ENCODE measurements at regions not wholly inside any gene's neighbourhood (a gene's known extent, or its start where the extent isn't known, plus 50 kb on each side); places are given as distances from the start of the nearest gene placed in this dataset.
"Not testable (repeated sequence)": the region's sequence is repeated elsewhere in the genome, so short reads cannot be mapped to it uniquely, and the experiment has no call there.

DNA sequence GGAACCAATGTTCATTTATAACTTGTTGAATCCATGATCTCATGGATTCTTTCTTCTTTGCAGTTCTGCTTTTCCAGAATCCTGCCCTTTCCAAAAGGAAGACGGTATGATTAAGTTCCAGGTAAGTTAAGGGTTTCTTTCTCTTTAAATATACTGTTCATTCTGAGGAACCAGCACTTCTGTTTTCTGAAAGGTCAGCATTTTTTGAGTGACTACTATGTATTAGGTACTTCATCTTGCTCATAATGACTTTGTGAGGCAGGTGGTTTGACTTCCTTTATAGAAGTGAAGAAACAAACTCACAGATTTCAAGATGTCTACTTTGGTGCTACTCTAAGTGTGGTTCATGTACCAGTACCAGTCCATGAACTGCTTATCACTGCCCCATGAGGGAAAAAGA is 107.4 kb upstream of the GPR39 start:
- WGBS (ENCODE audit: insufficient coverage) = no CpG with 5 or more reads among the region's 1 CpG
- H3K4me3 ChIP-seq (ENCODE audit: low read depth, low read length) = not testable (repeated sequence)

DNA sequence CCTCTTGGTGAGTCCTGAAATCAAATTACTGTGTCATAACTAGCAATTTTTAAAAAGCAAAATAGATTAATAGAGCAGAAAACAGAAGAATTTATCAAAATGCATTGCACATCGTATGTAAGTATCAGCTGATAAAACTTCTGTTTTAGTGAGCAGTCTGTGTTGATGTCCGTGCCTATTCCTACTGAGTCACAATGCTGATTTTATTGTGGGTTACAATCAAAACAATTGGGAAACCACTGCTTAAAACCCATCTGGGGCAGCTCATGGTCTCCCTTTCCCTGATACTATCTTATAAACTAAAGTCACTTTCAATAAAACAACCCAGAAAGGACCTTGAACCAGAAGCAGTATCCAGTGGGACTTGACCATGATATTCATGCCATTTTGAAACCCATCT is 101.1 kb upstream of the GPR39 start:
- H3K27ac ChIP-seq (ENCODE audit: low read depth, low read length); DNase-seq (ENCODE audit: low read depth in 4 of 6, low spot score in 6 of 6); H3K36me3 ChIP-seq (ENCODE audit: control insufficient read depth, insufficient read depth, low read length); H3K9me3 ChIP-seq (ENCODE audit: control insufficient read depth, insufficient read depth, low read length); H3K4me1 ChIP-seq (ENCODE audit: control insufficient read depth, insufficient read depth, low read length); H3K4me3 ChIP-seq (ENCODE audit: low read depth, low read length); H3K27me3 ChIP-seq (ENCODE audit: control insufficient read depth, insufficient read depth, low read length): not testable (repeated sequence)
- no CpG with 5 or more reads among the region's 2 CpGs for WGBS (ENCODE audit: insufficient coverage)

More for the DNA sequence above, 107.4 kb upstream of the GPR39 start:
- not testable (repeated sequence) for H3K27me3 ChIP-seq (ENCODE audit: control insufficient read depth, insufficient read depth, low read length); H3K36me3 ChIP-seq (ENCODE audit: control insufficient read depth, insufficient read depth, low read length); DNase-seq (ENCODE audit: low read depth in 4 of 6, low spot score in 6 of 6); H3K9me3 ChIP-seq (ENCODE audit: control insufficient read depth, insufficient read depth, low read length); H3K4me1 ChIP-seq (ENCODE audit: control insufficient read depth, insufficient read depth, low read length); H3K27ac ChIP-seq (ENCODE audit: low read depth, low read length)

DNA sequence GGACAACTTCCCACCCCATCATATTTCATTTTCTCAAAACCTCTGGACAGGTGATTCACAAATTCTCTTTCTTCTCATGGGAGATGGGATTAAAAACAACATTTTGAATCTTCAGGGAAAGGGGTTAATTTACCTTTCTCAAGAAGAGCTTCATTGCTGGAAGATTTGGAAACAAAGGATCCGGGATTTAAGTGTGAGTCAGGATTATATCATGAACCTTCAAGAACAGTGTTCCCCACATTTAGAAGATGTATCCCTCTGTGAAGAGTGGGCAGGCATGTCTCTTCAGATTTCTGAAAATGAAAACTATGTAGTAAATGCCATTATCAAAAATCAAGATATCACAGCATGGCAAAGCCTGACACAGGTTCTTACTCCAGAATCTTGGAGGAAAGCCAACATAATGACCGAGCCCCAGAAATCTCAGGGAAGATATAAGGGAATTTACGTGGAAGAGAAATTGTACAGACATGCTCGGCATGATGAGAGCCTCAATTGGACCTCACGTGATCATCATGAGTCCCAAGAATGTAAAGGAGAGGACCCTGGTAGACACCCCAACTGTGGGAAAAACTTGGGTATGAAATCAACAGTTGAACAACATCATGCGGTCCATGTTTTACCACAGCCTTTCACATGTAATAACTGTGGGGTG is 99.5 kb upstream of the GPR39 start:
- 83% methylated on average over 1 of the region's 6 CpGs for WGBS (ENCODE audit: insufficient coverage)
- H3K27me3 ChIP-seq (ENCODE audit: control insufficient read depth, insufficient read depth, low read length) = not testable (repeated sequence)

DNA sequence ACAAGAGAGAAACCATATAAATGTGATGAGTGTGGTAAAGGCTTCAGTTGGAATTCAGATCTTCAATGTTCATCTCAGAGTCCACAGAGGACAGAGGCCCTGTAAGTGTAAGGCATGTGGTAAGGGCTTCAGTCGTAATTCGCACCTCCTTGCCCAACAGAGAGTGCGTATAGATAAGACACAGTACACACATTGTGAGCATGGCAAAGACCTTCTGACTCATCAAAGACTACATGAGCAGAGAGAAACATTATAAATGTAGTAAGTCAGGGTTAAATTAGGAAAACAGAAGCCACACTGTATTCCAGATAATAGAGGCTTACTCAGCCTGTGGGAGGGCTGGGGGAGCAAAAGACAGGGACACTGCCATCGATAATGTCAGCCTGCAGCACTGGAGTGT is 98.1 kb upstream of the GPR39 start:
- peak in 1 of 6 donors; percentile 1 for DNase-seq (ENCODE audit: low read depth in 4 of 6, low spot score in 6 of 6)
- H3K4me3 ChIP-seq (ENCODE audit: low read depth, low read length); H3K4me1 ChIP-seq (ENCODE audit: control insufficient read depth, insufficient read depth, low read length); H3K27me3 ChIP-seq (ENCODE audit: control insufficient read depth, insufficient read depth, low read length); H3K9me3 ChIP-seq (ENCODE audit: control insufficient read depth, insufficient read depth, low read length); H3K36me3 ChIP-seq (ENCODE audit: control insufficient read depth, insufficient read depth, low read length); H3K27ac ChIP-seq (ENCODE audit: low read depth, low read length): not testable (repeated sequence)
- WGBS (ENCODE audit: insufficient coverage) = 80% methylated on average over 1 of the region's 4 CpGs

More for the DNA sequence above, 99.5 kb upstream of the GPR39 start:
- H3K4me1 ChIP-seq (ENCODE audit: control insufficient read depth, insufficient read depth, low read length); H3K36me3 ChIP-seq (ENCODE audit: control insufficient read depth, insufficient read depth, low read length); H3K9me3 ChIP-seq (ENCODE audit: control insufficient read depth, insufficient read depth, low read length); H3K4me3 ChIP-seq (ENCODE audit: low read depth, low read length); DNase-seq (ENCODE audit: low read depth in 4 of 6, low spot score in 6 of 6); H3K27ac ChIP-seq (ENCODE audit: low read depth, low read length): not testable (repeated sequence)

DNA sequence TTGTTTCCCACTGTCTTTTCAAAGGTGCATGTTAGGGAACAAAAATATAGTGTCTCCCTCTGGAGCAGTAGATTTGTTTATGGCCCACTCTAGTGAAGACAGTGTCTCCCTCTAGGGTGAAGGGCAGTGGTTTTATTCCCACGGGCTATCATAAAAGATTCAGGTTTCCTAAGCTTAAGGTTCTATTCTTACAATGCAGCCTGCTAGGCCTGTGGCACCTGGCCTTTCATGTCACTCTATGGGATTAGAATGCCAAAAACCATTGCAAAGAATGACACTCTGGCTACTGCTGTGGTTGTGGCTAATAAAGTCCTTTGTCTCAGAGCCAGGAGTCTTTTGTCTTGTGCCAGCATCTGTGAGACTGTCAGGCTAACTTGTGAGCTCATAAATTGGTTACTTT is 92.6 kb upstream of the GPR39 start:
- not testable (repeated sequence) for H3K4me1 ChIP-seq (ENCODE audit: control insufficient read depth, insufficient read depth, low read length); H3K36me3 ChIP-seq (ENCODE audit: control insufficient read depth, insufficient read depth, low read length); H3K9me3 ChIP-seq (ENCODE audit: control insufficient read depth, insufficient read depth, low read length); H3K4me3 ChIP-seq (ENCODE audit: low read depth, low read length); DNase-seq (ENCODE audit: low read depth in 4 of 6, low spot score in 6 of 6); H3K27ac ChIP-seq (ENCODE audit: low read depth, low read length); H3K27me3 ChIP-seq (ENCODE audit: control insufficient read depth, insufficient read depth, low read length)
- 17% methylated on average over 1 of the region's 1 CpG for WGBS (ENCODE audit: insufficient coverage)

DNA sequence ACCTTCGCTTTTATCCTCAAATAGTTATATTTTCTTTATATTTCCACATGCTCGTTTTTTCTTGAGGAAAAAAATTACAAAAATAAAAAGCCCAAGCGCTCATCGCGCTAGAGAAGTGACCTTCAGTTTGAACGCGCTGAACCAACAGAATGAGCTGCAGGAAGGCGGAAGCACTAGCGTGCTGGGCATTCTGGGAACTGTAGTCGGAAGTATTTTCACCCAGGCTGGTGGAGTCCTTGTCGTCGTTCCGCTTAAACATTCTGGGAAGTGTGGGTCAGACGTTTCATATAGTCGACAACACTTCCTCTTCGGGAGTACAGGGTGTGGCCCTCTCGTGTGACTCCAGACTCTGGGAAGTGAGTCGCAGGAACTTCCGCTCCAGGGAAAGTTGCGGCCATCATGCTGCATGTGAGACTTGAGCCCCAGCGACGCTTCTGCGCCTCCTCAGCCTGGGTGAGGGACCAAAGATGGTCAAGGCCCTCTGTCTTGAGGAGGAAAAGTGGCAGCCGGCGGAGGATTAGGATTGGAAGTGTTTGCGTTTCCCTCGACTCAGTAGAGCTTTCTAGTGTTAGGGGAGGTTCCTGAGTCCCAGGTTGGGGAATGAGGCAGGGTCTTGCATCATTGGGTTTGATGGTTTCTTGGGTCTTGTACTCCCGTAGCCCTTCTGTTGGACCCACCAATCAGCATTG is 84.1 kb upstream of the GPR39 start:
- 67% methylated on average over 24 of the region's 28 CpGs for WGBS (ENCODE audit: insufficient coverage)
- not testable (repeated sequence) for H3K27me3 ChIP-seq (ENCODE audit: control insufficient read depth, insufficient read depth, low read length); H3K4me3 ChIP-seq (ENCODE audit: low read depth, low read length); DNase-seq (ENCODE audit: low read depth in 4 of 6, low spot score in 6 of 6); H3K9me3 ChIP-seq (ENCODE audit: control insufficient read depth, insufficient read depth, low read length); H3K36me3 ChIP-seq (ENCODE audit: control insufficient read depth, insufficient read depth, low read length); H3K4me1 ChIP-seq (ENCODE audit: control insufficient read depth, insufficient read depth, low read length); H3K27ac ChIP-seq (ENCODE audit: low read depth, low read length)

DNA sequence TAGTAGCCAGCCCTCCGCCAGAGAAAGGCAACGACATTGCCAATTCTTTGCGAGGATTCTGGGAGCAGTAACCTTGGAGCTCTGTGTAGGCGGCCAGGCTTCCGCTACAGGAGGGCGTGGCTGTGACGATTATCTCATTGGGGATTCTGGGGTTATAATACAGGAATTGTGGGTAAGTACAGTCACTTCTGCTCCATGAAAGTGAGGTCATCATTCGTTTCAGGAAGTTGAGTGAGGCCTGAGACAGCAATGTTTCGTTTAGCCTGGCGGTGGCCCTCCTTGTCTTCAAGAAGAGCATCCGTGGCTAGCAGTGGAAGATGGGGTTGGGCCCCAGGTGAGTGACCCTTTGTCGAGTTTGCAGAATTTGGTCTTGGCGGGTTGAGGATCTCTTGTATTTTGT is 79.5 kb upstream of the GPR39 start:
- 90% methylated on average over 2 of the region's 13 CpGs for WGBS (ENCODE audit: insufficient coverage)
- H3K9me3 ChIP-seq (ENCODE audit: control insufficient read depth, insufficient read depth, low read length); DNase-seq (ENCODE audit: low read depth in 4 of 6, low spot score in 6 of 6): not testable (repeated sequence)

DNA sequence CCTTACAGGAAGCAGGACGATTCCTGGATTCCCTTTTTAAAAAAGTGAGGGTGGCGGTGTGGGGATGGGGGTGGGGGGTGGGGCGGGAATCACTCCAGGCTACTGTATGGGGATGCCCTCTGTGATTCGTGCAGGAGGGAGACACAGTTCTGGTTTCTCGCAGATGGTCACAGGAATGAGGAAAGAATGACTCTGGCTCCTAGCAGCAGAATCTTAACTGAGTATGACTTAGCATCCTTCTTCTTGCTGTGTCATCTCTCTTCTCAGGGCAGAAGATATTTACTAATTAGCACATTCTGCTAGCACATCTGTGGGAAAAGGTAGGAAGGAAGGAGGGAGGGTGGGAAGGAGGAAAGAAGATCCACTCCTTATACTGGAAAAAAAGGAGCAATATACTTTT is 78.8 kb upstream of the GPR39 start:
- not testable (repeated sequence) for H3K27ac ChIP-seq (ENCODE audit: low read depth, low read length); DNase-seq (ENCODE audit: low read depth in 4 of 6, low spot score in 6 of 6); H3K4me3 ChIP-seq (ENCODE audit: low read depth, low read length); H3K4me1 ChIP-seq (ENCODE audit: control insufficient read depth, insufficient read depth, low read length); H3K9me3 ChIP-seq (ENCODE audit: control insufficient read depth, insufficient read depth, low read length); H3K27me3 ChIP-seq (ENCODE audit: control insufficient read depth, insufficient read depth, low read length); H3K36me3 ChIP-seq (ENCODE audit: control insufficient read depth, insufficient read depth, low read length)
- WGBS (ENCODE audit: insufficient coverage) = no CpG with 5 or more reads among the region's 5 CpGs

More for the DNA sequence above, 79.5 kb upstream of the GPR39 start:
- H3K4me1 ChIP-seq (ENCODE audit: control insufficient read depth, insufficient read depth, low read length); H3K4me3 ChIP-seq (ENCODE audit: low read depth, low read length); H3K27ac ChIP-seq (ENCODE audit: low read depth, low read length); H3K27me3 ChIP-seq (ENCODE audit: control insufficient read depth, insufficient read depth, low read length); H3K36me3 ChIP-seq (ENCODE audit: control insufficient read depth, insufficient read depth, low read length): not testable (repeated sequence)

DNA sequence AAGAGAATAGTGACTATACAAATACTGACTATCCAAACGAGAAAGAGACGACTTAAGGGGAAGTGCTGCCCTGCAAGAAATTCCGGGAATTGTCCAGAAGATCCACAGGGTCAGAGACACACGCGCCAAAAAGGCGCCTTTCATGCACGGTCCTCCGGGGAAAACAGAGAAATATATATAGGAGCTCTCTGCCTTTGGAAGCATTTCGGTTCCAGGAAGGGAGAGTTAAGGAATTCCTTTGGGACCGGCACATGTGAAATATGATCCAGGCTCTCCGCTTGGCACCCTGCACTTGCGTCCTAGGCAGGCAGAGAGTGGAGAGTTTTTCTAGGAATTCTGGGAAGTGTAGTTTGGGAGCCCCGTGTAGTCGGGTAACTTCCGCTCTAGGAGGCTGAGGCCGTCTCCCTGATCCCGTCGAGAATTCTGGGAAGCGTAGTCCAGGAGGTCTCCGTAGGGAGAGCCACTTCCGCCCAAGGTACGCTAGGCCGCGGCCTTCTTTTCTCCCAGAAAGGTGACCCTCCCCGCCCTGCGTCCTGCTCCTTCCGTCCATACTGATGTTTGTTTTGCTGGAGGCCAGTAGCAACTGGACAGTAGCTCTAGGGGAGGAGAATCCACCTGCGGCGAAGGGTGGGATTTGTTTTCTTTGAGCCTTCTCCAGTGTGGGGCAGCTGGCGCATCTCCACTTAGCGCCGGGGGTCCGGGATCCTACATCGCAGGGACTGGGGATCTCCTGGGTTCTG is 69.4 kb upstream of the GPR39 start:
- WGBS (ENCODE audit: insufficient coverage) = 3% methylated on average over 25 of the region's 34 CpGs
- not testable (repeated sequence) for H3K27me3 ChIP-seq (ENCODE audit: control insufficient read depth, insufficient read depth, low read length); H3K36me3 ChIP-seq (ENCODE audit: control insufficient read depth, insufficient read depth, low read length); H3K9me3 ChIP-seq (ENCODE audit: control insufficient read depth, insufficient read depth, low read length); H3K4me1 ChIP-seq (ENCODE audit: control insufficient read depth, insufficient read depth, low read length)
- DNase-seq (ENCODE audit: low read depth in 4 of 6, low spot score in 6 of 6) = peak; percentile 44 to 95 (median 66)
- Histone ChIP-seq H3K4me3 (ENCODE audit: low read depth, low read length) (peak overlapping the region; percentile 47), H3K27ac (ENCODE audit: low read depth, low read length) (peak overlapping the region; percentile 64)
